Calu3 (cell line): ENCODE measurements at regions not wholly inside any gene's neighbourhood (a gene's known extent, or its start where the extent isn't known, plus 50 kb on each side); places are given as distances from the start of the nearest gene placed in this dataset.
A peak's percentile ranks its signal among the peaks of the same experiment; 100 is the strongest.

Experiments used
- BruUV-seq: library from RNA; stranded (reverse); fragments of 400-500 nt; replicated peaks from 2 replicates; lab custom pipeline; 2021; lab: Mats Ljungman, UMichigan
- CTCF ChIA-PET: fragments of 300-600 bp; sonication (Branson Sonifier 250); formaldehyde crosslinking; loops from one replicate; lab custom pipeline; 2022; ENCODE audit warnings: antibody characterized with exemption; lab: Charles Lee
- DNase-seq: peaks from one replicate; pipeline ENCODE4 v3.0.0; 2022
- H3K27ac Mint-ChIP-seq: one replicate; pipeline ENCODE4 v1.8.0; 2022; ENCODE audit warnings: mixed read lengths; ENCODE audit not compliant: unreplicated experiment
- H3K27me3 Mint-ChIP-seq: one replicate; pipeline ENCODE4 v1.8.0; 2022; ENCODE audit warnings: mixed read lengths; ENCODE audit not compliant: unreplicated experiment
- H3K36me3 Mint-ChIP-seq: one replicate; pipeline ENCODE4 v1.8.0; 2022; ENCODE audit warnings: mild to moderate bottlenecking, moderate library complexity, mixed read lengths; ENCODE audit not compliant: insufficient read depth, unreplicated experiment
- H3K4me1 Mint-ChIP-seq: one replicate; pipeline ENCODE4 v1.8.0; 2022; ENCODE audit warnings: mild to moderate bottlenecking, low read depth, mixed read lengths; ENCODE audit not compliant: unreplicated experiment
- H3K4me3 Mint-ChIP-seq: one replicate; pipeline ENCODE4 v1.8.0; 2022; ENCODE audit warnings: mild to moderate bottlenecking, low read depth, moderate library complexity, mixed read lengths; ENCODE audit not compliant: unreplicated experiment
- H3K9me3 Mint-ChIP-seq: one replicate; pipeline ENCODE4 v1.8.0; 2022; ENCODE audit warnings: low read depth, mixed read lengths; ENCODE audit not compliant: unreplicated experiment
- intact Hi-C: fragments of 100-400 bp; cut with micrococcal nuclease; formaldehyde crosslinking; loops from one replicate; pipeline ENCODE4 v1.10.0; 2022; ENCODE audit not compliant: unreplicated experiment
- TF ChIP-seq, protein P1 (sequence below): fragments of 200-600 bp; IDR thresholded peaks from one replicate; pipeline ENCODE4 v1.8.0; 2022; ENCODE audit warnings: antibody characterized with exemption; ENCODE audit not compliant: unreplicated experiment

DNA sequence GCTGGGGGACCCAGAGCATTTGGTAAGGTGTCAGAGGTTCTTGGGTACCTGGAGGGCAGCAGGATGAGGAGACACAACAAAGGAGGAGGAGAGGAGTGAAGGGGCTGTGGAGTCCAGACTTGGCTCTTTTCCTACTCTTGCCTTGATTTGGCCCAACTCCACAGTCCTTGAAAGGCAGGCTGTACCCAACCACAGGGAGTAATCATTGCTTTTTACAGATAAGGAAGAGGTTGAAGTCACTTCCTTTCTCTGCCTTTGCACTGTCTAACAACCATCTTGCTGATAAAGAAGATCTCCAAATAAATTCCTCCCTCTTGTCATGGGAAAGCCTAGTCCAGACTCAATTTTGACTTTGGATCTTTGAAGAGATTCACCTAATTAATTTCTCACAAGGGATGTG is 226.8 kb upstream of the HMGA2 start:
- CTCF ChIA-PET: no interaction called here
- no TSS peak for BruUV-seq
- peaks cover 4% of the 10 kb centered on the region for H3K36me3 Mint-ChIP-seq
- peaks cover 58% of the 10 kb centered on the region for H3K4me1 Mint-ChIP-seq
- H3K4me3 Mint-ChIP-seq: no peak overlapping the region
- H3K9me3 Mint-ChIP-seq: peaks cover 5% of the 10 kb centered on the region
- no peak overlapping the region for H3K27ac Mint-ChIP-seq
- no peaks in the 10 kb centered on the region for H3K27me3 Mint-ChIP-seq
- no peak for DNase-seq
- TF ChIP-seq, protein P1, sequence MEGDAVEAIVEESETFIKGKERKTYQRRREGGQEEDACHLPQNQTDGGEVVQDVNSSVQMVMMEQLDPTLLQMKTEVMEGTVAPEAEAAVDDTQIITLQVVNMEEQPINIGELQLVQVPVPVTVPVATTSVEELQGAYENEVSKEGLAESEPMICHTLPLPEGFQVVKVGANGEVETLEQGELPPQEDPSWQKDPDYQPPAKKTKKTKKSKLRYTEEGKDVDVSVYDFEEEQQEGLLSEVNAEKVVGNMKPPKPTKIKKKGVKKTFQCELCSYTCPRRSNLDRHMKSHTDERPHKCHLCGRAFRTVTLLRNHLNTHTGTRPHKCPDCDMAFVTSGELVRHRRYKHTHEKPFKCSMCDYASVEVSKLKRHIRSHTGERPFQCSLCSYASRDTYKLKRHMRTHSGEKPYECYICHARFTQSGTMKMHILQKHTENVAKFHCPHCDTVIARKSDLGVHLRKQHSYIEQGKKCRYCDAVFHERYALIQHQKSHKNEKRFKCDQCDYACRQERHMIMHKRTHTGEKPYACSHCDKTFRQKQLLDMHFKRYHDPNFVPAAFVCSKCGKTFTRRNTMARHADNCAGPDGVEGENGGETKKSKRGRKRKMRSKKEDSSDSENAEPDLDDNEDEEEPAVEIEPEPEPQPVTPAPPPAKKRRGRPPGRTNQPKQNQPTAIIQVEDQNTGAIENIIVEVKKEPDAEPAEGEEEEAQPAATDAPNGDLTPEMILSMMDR: no peak
- intact Hi-C loops: no loop called here

GRCh38 chr12:65598688-65599087 is 225.6 kb upstream of the HMGA2 start:
- peaks cover 11% of the 10 kb centered on the region for H3K36me3 Mint-ChIP-seq
- H3K27me3 Mint-ChIP-seq: no peaks in the 10 kb centered on the region
- CTCF ChIA-PET: no interaction called here
- peaks cover 66% of the 10 kb centered on the region for H3K4me1 Mint-ChIP-seq
- H3K4me3 Mint-ChIP-seq: no peak overlapping the region
- H3K27ac Mint-ChIP-seq: no peak overlapping the region
- DNase-seq: no peak
- intact Hi-C loops: no loop called here
- TF ChIP-seq, protein P1: no peak
- BruUV-seq: no TSS peak
- H3K9me3 Mint-ChIP-seq: peaks cover 5% of the 10 kb centered on the region

GRCh38 chr12:65602253-65602609 is 222.1 kb upstream of the HMGA2 start:
- CTCF ChIA-PET: interaction anchor here (0.5 to 3.1 kb wide), 28 partner anchors 8 to 504 kb away, joined by 3 to 36 read pairs (median 4); partner anchors contain the start of gene HMGA2
- no TSS peak for BruUV-seq
- no peak for DNase-seq
- Mint-ChIP-seq H3K27ac (peak overlapping the region; percentile 95), H3K9me3 (peaks cover 2% of the 10 kb centered on the region), H3K4me1 (peaks cover 78% of the 10 kb centered on the region), H3K27me3 (no peaks in the 10 kb centered on the region), H3K4me3 (peak overlapping the region; percentile 68), H3K36me3 (peaks cover 11% of the 10 kb centered on the region)
- intact Hi-C loops: loop anchor here (1.0 to 5.0 kb wide), 5 partner anchors 29 to 289 kb away; partner anchors contain the start of gene HMGA2
- TF ChIP-seq, protein P1: no peak

DNA sequence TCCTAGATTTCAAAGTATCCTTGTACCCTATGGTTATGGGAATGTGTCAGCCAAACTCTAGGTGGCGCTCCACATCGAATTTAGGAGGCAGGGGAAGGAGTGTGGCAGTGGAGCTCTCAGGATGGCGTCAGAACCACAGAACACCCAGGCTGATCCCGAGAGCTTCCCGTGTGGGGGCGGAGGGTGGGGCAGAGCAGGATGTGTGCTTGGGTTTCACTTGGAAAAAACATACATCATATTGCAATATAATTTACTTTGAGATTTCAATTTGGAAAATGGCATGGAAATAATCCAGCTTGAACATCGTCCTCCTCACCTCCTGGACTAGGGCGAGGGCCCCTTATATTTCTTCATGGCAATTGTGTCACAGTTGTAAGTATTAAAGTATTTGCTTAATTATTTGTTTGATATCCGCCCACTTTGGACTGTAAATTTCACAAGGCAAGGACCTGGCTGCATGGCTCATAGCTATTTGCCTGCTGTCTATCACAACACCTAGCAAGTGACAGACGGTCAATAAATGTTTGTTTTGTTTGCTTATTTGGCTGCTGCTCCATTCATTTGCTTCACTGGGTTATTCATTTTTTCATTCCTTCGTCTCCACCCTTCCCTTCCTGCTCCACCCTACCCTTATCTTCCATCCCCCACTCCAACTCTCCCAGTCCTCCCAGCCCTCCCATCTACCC is 221.5 kb upstream of the HMGA2 start:
- Mint-ChIP-seq H3K27ac (peak overlapping the region; percentile 95), H3K4me3 (peak overlapping the region; percentile 68)

More for the DNA sequence above, 221.5 kb upstream of the HMGA2 start:
- peaks cover 2% of the 10 kb centered on the region for H3K9me3 Mint-ChIP-seq
- intact Hi-C loops: loop anchor here (1.0 to 5.0 kb wide), 5 partner anchors 28 to 290 kb away; partner anchors contain the start of gene HMGA2
- H3K4me1 Mint-ChIP-seq: peaks cover 78% of the 10 kb centered on the region
- TF ChIP-seq, protein P1: peak; percentile 77
- CTCF ChIA-PET: interaction anchor here (0.5 to 3.1 kb wide), 32 partner anchors 8 to 503 kb away, joined by 3 to 36 read pairs (median 4); partner anchors contain the start of gene HMGA2
- H3K27me3 Mint-ChIP-seq: no peaks in the 10 kb centered on the region
- peaks cover 11% of the 10 kb centered on the region for H3K36me3 Mint-ChIP-seq
- peak; percentile 93 for DNase-seq
- BruUV-seq: TSS peak; percentile 81
